ENCODE measurements at regions not wholly inside any gene's neighbourhood (a gene's known extent, or its start where the extent isn't known, plus 50 kb on each side); places are given as distances from the start of the nearest gene placed in this dataset.
A peak's percentile ranks its signal among the peaks of the same experiment; 100 is the strongest.

GRCh38 chr1:217089361-217090014, 366.3 kb upstream of the ESRRG start:
- no peaks in the 10 kb centered on the region for H3K4me1 ChIP-seq
- ATAC-seq, result peak; percentile 60 to 61
- peaks cover 17% of the 10 kb centered on the region for H3K27me3 ChIP-seq (ENCODE audit: low read depth)
- no peak overlapping the region for H3K27ac ChIP-seq
- TF ChIP-seq CTCF (IDR thresholded peaks at IDR 0.05), result no peak
- H3K4me3 ChIP-seq, result peak overlapping the region; percentile 50
- DNase-seq, result no peak
- intact Hi-C loops (cut with DNase I), result no loop called here
- H3K36me3 ChIP-seq, result no peaks in the 10 kb centered on the region
- H3K9me3 ChIP-seq, result no peaks in the 10 kb centered on the region

GRCh38 chr1:217088521-217089284, 365.5 kb upstream of the ESRRG start:
- Histone ChIP-seq H3K36me3 (no peaks in the 10 kb centered on the region), H3K27ac (no peak overlapping the region), H3K27me3 (ENCODE audit: low read depth) (peaks cover 17% of the 10 kb centered on the region), H3K4me1 (no peaks in the 10 kb centered on the region), H3K4me3 (peak overlapping the region; percentile 50), H3K9me3 (no peaks in the 10 kb centered on the region)
- ATAC-seq, result no peak
- intact Hi-C loops (cut with DNase I), result no loop called here
- no peak for DNase-seq
- no peak for TF ChIP-seq CTCF (IDR thresholded peaks at IDR 0.05)

GRCh38 chr1:217088011-217088410, 364.8 kb upstream of the ESRRG start:
- Histone ChIP-seq H3K36me3 (no peaks in the 10 kb centered on the region), H3K27me3 (ENCODE audit: low read depth) (peaks cover 17% of the 10 kb centered on the region), H3K9me3 (no peaks in the 10 kb centered on the region), H3K27ac (no peak overlapping the region), H3K4me3 (no peak overlapping the region), H3K4me1 (no peaks in the 10 kb centered on the region)
- intact Hi-C loops (cut with DNase I), result no loop called here
- no peak for DNase-seq
- ATAC-seq, result no peak
- TF ChIP-seq CTCF (IDR thresholded peaks at IDR 0.05), result no peak

- no peak for DNase-seq
- Histone ChIP-seq H3K27ac (no peak overlapping the region), H3K9me3 (no peaks in the 10 kb centered on the region), H3K4me3 (no peak overlapping the region), H3K27me3 (ENCODE audit: low read depth) (no peaks in the 10 kb centered on the region), H3K36me3 (no peaks in the 10 kb centered on the region), H3K4me1 (no peaks in the 10 kb centered on the region)
- no peak for TF ChIP-seq CTCF (IDR thresholded peaks at IDR 0.05)
- no peak for ATAC-seq
- intact Hi-C loops (cut with DNase I), result no loop called here
These were observed 356.4 kb upstream of the ESRRG start for GRCh38 chr1:217079584-217079983.

- H3K4me1 ChIP-seq, result no peaks in the 10 kb centered on the region
- H3K36me3 ChIP-seq, result no peaks in the 10 kb centered on the region
- no peak overlapping the region for H3K27ac ChIP-seq
- H3K27me3 ChIP-seq (ENCODE audit: low read depth), result no peaks in the 10 kb centered on the region
- no peak overlapping the region for H3K4me3 ChIP-seq
- ATAC-seq (no peak), DNase-seq (no peak)
- no peaks in the 10 kb centered on the region for H3K9me3 ChIP-seq
- intact Hi-C loops (cut with DNase I), result no loop called here
- no peak for TF ChIP-seq CTCF (IDR thresholded peaks at IDR 0.05)
These were observed 355.7 kb upstream of the ESRRG start for GRCh38 chr1:217078959-217079358.

Data from lower lobe of right lung (tissue), 2 donors.